GM23338 (cell line): ENCODE measurements at regions not wholly inside any gene's neighbourhood (a gene's known extent, or its start where the extent isn't known, plus 50 kb on each side); places are given as distances from the start of the nearest gene placed in this dataset.

ENCODE experiments used
- CREB1 ChIP-seq: fragments of 250-450 bp; sonication (Bioruptor Pico); IDR thresholded peaks from 2 replicates; pipeline ENCODE4 v1.5.0; 2020; ENCODE audit warnings: low read depth, mild to moderate bottlenecking, moderate library complexity
- EZH2 ChIP-seq: fragments of 200-600 bp; sonication (generic); IDR thresholded peaks from one replicate; pipeline ENCODE4 v1.8.0; 2017; ENCODE audit warnings: antibody characterized with exemption, mild to moderate bottlenecking, low read depth; ENCODE audit not compliant: unreplicated experiment
- POLR2AphosphoS5 ChIP-seq: IDR thresholded peaks from 2 replicates; pipeline ENCODE4 v1.6.1; 2016; ENCODE audit warnings: antibody characterized with exemption, low read depth
- ZNF114 ChIP-seq: fragments of 250-450 bp; sonication (Bioruptor Pico); IDR thresholded peaks from 2 replicates; pipeline ENCODE4 v1.5.0; 2020; ENCODE audit warnings: mild to moderate bottlenecking, moderate library complexity
- TF ChIP-seq, protein P1 (sequence below), 2 experiments: fragments of 200-600 bp in 1 of 2; sonication (generic) in 1 of 2; conservative IDR thresholded peaks; 2 replicates each; pipeline versions ENCODE4 v1.5.1 to v1.6.1; 2016 to 2017; ENCODE audit warnings: antibody characterized with exemption in 2 of 2, low read depth in 2 of 2, mild to moderate bottlenecking in 2 of 2, moderate library complexity in 1 of 2
- TF ChIP-seq, protein P2 (sequence below): IDR thresholded peaks from one replicate; pipeline ENCODE4 v1.6.1; 2018; ENCODE audit warnings: antibody characterized with exemption; ENCODE audit not compliant: unreplicated experiment

DNA sequence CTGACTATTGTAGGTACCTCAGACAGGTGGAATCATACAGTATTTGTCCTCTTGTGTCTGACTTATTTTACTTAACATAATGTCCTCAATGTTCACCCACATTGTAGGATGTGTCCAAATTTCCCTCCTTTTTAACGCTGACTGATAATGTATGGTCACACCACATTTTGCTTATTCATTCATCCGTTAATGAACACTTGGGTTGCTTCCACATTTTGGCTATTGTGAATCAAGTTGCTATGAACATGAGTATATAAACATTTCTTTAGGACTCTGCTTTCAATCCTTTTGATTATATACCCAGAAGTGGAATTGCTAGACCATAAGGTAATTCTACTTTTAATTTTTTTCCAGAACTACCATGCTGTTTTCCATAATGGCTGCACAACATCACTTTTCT, 87.0 kb upstream of the NDP start:
- TF ChIP-seq ZNF114 (CRISPR knock-in tag) (no peak), CREB1 (CRISPR knock-in tag) (no peak), POLR2AphosphoS5 (no peak), EZH2 (no peak)
- TF ChIP-seq, protein P1, sequence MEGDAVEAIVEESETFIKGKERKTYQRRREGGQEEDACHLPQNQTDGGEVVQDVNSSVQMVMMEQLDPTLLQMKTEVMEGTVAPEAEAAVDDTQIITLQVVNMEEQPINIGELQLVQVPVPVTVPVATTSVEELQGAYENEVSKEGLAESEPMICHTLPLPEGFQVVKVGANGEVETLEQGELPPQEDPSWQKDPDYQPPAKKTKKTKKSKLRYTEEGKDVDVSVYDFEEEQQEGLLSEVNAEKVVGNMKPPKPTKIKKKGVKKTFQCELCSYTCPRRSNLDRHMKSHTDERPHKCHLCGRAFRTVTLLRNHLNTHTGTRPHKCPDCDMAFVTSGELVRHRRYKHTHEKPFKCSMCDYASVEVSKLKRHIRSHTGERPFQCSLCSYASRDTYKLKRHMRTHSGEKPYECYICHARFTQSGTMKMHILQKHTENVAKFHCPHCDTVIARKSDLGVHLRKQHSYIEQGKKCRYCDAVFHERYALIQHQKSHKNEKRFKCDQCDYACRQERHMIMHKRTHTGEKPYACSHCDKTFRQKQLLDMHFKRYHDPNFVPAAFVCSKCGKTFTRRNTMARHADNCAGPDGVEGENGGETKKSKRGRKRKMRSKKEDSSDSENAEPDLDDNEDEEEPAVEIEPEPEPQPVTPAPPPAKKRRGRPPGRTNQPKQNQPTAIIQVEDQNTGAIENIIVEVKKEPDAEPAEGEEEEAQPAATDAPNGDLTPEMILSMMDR (conservative IDR thresholded peaks at IDR 0.05; ENCODE audit: low read depth in 2 of 2), result no peak
- TF ChIP-seq, protein P2, sequence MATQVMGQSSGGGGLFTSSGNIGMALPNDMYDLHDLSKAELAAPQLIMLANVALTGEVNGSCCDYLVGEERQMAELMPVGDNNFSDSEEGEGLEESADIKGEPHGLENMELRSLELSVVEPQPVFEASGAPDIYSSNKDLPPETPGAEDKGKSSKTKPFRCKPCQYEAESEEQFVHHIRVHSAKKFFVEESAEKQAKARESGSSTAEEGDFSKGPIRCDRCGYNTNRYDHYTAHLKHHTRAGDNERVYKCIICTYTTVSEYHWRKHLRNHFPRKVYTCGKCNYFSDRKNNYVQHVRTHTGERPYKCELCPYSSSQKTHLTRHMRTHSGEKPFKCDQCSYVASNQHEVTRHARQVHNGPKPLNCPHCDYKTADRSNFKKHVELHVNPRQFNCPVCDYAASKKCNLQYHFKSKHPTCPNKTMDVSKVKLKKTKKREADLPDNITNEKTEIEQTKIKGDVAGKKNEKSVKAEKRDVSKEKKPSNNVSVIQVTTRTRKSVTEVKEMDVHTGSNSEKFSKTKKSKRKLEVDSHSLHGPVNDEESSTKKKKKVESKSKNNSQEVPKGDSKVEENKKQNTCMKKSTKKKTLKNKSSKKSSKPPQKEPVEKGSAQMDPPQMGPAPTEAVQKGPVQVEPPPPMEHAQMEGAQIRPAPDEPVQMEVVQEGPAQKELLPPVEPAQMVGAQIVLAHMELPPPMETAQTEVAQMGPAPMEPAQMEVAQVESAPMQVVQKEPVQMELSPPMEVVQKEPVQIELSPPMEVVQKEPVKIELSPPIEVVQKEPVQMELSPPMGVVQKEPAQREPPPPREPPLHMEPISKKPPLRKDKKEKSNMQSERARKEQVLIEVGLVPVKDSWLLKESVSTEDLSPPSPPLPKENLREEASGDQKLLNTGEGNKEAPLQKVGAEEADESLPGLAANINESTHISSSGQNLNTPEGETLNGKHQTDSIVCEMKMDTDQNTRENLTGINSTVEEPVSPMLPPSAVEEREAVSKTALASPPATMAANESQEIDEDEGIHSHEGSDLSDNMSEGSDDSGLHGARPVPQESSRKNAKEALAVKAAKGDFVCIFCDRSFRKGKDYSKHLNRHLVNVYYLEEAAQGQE, result no peak
